HG03457 (cell line): ENCODE measurements at regions not wholly inside any gene's neighbourhood (a gene's known extent, or its start where the extent isn't known, plus 50 kb on each side); places are given as distances from the start of the nearest gene placed in this dataset.

Source experiments
- ATAC-seq: cut with Tn5 transposase; IDR thresholded peaks from one replicate; pipeline ENCODE4 v1.9.1; 2021; ENCODE audit warnings: moderate number of reproducible peaks; ENCODE audit not compliant: unreplicated experiment

DNA sequence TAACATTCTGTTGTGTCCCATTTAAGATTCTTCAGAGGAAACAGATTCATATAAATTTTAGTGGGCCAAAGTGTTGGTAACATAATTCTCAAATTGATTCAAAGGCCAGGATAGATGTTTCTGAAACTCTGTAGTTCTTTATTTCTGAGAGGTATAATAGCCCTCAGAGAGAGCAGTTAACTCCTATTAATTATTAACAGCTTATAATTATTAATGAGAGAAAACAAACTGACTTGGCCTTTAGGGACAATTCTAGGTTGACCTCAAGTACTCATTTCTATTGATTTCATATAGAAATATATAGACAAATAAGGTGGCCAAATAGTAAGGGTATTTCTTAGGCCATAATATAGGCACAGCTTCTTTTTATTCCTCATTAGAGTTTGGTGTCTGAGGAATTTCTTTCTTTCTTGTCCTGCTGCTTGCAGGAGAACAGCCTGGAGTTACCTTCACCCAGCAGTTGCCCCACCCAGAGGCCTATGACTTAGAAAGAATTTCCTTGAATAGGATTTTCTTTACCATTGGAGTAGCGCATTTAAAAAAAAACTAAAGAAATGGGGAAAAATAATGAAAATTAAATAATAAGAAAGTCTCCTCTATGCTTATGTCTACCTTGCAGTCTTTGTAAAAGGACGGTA is 1430.1 kb upstream of the SPRY2 start:
- ATAC-seq: no peak

- no peak for ATAC-seq
These were observed 1421.5 kb upstream of the SPRY2 start for GRCh38 chr13:81762449-81762848.

- ATAC-seq: no peak
These were observed 1419.4 kb upstream of the SPRY2 start for GRCh38 chr13:81760316-81760715.

- no peak for ATAC-seq
These were observed 1416.5 kb upstream of the SPRY2 start for GRCh38 chr13:81757348-81757970.

- ATAC-seq: no peak
These were observed 1404.5 kb upstream of the SPRY2 start for GRCh38 chr13:81745391-81745790.

- ATAC-seq: no peak
These were observed 1397.4 kb upstream of the SPRY2 start for GRCh38 chr13:81738364-81738763.

DNA sequence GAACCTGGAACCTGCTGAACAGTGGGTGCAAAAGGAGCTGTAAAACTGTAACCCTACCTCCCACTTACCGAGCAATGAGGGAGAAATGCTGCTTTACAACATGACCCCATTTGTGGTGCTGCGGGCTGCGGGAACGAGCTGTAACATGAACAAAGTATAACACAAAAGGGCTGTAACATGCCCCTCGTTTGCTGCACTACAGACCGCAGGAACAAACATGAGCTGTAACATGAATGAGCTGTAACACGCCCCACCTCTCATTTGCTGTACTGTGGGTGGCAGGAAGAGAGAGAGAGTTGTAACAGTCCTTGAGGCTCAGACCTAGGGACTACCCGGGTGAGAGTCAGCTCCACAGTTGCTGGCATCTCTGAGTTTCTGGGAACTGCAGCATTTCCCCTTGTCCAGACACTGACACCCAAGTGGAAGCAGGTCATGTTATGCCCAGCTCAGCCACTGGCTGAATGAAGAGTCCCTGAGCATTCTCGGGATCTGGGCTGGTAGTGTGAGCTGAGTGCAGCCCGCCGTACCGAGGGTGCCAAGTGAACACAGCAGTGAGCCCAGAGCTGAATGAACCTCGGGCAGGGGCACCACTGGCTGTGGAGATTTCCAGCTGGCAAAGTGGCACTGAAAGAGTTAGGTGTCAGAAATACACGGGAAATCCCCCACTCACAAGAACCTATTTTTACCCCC is 1385.3 kb upstream of the SPRY2 start:
- ATAC-seq: no peak

DNA sequence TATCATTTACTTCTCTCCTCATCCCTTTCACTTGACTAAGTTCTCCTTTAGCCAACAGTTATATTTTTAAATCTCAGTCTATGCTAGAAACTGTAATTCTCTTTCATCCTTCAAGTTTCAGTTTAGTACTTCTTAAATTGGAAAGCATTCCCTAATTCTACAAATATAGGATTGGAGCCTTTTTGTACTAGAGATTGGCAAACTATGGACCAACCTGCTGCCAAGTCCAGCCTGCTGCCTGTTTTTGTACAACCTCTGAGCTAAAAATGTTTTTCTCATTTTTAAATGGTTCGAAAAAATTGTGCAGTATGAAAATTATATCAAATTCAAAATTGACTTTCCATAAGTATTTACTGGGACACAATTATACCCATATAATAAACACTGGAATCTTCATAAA is 1381.5 kb upstream of the SPRY2 start:
- no peak for ATAC-seq

- ATAC-seq: no peak
These were observed 1380.5 kb upstream of the SPRY2 start for GRCh38 chr13:81721400-81721799.

DNA sequence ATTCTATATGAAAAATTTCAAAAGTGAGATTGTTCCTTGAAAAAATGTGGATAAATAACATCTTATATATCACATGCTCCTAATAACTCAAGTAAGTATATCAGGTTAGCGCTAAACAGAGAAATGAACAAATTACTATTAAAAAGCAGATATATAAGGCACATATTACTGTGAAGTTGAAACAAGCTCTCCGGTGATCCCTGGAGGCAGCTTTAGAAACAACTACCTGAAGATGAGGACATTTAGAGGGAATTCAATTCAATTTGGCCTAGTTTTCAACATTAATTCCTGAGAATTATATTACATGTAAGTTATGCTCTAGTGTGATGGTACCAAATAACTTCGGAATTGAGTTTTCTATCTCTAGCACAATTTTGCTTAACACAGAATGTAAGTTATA is 1373.6 kb upstream of the SPRY2 start:
- no peak for ATAC-seq

DNA sequence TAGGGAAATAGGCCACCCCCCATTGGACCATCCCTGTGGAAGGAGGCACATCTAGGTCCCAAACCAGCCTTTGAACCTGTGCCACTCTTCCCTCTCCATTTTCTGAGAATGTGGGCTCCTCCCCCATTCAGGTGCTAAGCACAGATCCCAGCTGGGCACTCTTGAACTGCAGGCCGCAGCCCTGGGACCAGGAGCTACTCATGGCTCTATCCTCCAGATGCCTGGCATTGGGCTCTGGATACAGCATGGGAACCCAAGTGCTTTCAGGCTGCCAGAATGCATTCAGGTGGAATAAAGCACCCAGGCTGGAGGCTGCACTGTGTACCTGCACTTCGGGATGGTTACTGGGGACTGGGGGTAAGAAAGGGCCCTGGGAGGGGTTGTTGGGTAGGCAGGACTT is 1372.3 kb upstream of the SPRY2 start:
- no peak for ATAC-seq

- ATAC-seq: no peak
These were observed 1356.9 kb upstream of the SPRY2 start for GRCh38 chr13:81697826-81698225.

GRCh38 chr13:81686877-81687276 is 1346.0 kb upstream of the SPRY2 start:
- ATAC-seq: no peak

GRCh38 chr13:81683521-81683920 is 1342.6 kb upstream of the SPRY2 start:
- no peak for ATAC-seq

- no peak for ATAC-seq
These were observed 1341.2 kb upstream of the SPRY2 start for GRCh38 chr13:81682081-81682630.

DNA sequence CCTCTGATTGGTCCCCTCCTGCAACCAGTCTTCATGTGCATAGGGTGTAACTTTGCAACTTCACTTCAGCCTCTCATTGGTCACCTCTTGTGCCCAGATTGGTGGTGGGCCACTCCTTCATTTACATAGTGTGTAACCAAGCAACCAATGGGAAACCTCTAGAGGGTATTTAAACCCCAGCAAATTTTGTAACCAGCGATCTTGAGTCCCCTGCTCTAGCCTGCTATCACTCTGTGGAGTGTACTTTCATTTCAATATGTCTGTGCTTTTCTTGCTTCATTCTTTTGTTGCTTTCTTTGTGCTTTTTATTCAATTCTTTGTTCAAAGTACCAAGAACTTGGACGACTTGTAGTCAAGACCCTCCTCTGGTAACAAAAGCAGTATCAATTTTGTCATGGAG is 1336.9 kb upstream of the SPRY2 start:
- ATAC-seq: no peak

DNA sequence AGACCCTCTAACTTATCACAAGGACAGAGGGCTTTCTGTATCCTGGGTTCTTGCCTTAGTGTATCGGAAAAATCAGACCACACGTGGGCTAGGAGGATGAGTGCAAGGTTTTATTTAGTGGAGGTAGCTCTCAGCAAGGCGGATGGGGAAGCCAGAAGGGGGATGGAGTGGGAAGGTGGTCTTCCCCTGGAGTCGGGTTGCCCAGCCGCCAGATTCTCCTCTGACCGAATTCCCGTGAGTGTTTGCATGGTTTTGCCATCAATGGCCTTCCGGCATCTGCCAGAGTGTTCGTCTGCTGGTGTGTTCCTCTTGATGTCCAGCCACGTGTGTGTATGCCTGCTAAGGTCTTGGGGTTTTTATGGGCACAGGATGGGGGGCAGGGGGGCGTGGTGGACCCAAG is 1335.1 kb upstream of the SPRY2 start:
- ATAC-seq: no peak

DNA sequence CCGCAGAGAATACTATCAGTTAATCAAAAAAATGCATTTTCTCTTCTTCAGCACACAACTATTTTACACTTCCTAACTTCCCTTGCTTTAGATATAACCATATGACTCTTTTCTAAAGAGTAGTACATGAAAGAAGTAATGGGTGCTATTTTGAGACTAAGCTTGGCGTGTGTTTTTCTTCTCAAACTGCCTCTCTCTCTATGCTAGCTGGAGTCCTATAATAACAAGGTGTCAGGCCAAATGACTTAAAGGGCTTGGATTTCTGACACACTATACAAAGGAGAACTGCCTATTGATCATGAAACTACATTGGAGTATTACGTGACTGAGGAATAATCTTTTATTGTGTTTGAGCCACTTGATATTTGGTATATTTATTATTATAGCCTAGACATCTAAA is 1330.1 kb upstream of the SPRY2 start:
- no peak for ATAC-seq

DNA sequence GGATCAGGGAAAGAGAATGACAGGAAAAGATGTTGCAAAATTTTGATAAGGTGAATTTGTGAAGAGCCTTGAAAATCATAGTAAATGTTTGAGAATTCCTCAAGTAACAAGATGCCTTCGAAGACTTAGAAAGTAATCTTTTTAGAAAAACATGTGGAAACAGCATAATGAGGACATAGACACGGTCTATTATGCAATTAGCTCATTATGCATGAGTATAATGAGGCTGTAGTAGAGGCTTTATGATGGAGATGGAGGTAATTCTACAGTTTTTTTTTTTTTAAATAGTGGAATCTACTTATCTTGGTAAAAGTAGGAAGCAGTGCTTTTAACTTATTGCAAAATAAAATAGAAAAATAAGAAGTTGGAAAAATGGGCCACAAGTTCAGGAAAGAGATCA is 1329.1 kb upstream of the SPRY2 start:
- ATAC-seq: no peak

DNA sequence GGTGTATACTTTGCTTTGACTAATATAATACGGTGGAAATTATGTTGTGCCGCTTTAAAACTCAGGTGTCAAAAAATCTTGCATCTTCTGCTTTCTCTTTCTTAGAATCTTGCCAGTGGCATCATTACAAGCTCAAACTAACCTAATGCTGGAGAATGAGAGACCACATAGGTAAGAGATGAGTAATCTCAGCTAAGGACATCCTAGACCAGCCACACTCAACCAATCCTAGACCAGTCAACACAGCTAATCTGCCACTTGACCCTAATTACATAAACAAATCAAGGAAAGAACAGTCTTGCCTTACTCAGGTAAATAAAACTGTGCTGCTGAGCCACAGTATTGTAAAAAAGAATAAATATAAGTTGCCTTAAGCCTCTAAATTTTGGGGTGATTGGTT is 1323.9 kb upstream of the SPRY2 start:
- ATAC-seq: no peak

- ATAC-seq: no peak
These were observed 1319.1 kb upstream of the SPRY2 start for GRCh38 chr13:81659984-81660383.
